OCI-LY1 (cell line): ENCODE measurements at regions not wholly inside any gene's neighbourhood (a gene's known extent, or its start where the extent isn't known, plus 50 kb on each side); places are given as distances from the start of the nearest gene placed in this dataset.

Experiments used
- H2AFZ ChIP-seq: fragments of 200-600 bp; sonication (generic), shearing (Covaris generic); 2 replicates; pipeline ENCODE4 v1.6.0; 2014; ENCODE audit warnings: antibody characterized with exemption, mild to moderate bottlenecking, low read length
- H3F3A ChIP-seq: fragments of 200-600 bp; sonication (generic), shearing (Covaris generic); 2 replicates; pipeline ENCODE4 v1.6.0; 2014; ENCODE audit warnings: mild to moderate bottlenecking, antibody characterized with exemption, low read length, moderate library complexity; ENCODE audit not compliant: insufficient read depth
- H3K27ac ChIP-seq: fragments of 200-600 bp; sonication (generic); 2 replicates; pipeline ENCODE4 v1.5.1; 2014; ENCODE audit warnings: low read length, mixed run types, mild to moderate bottlenecking, low read depth; ENCODE audit not compliant: poor library complexity, severe bottlenecking
- H3K27me3 ChIP-seq: fragments of 200-600 bp; sonication (generic); 2 replicates; pipeline ENCODE4 v1.6.0; 2014; ENCODE audit warnings: antibody characterized with exemption, mild to moderate bottlenecking, low read length, moderate library complexity; ENCODE audit not compliant: insufficient read depth
- H3K36me3 ChIP-seq: fragments of 200-600 bp; sonication (generic); 2 replicates; pipeline ENCODE4 v1.6.1; 2014; ENCODE audit warnings: mild to moderate bottlenecking, antibody characterized with exemption, low read length, moderate library complexity, mixed read lengths; ENCODE audit not compliant: insufficient read depth
- H3K4me1 ChIP-seq: fragments of 200-600 bp; sonication (generic); 2 replicates; pipeline ENCODE4 v1.5.1; 2014; ENCODE audit warnings: mild to moderate bottlenecking, low read length, moderate library complexity; ENCODE audit not compliant: insufficient read depth, severe bottlenecking
- H3K4me2 ChIP-seq: fragments of 200-600 bp; sonication (generic), shearing (Covaris generic); 2 replicates; pipeline ENCODE4 v1.6.1; 2014; ENCODE audit warnings: low read length
- H3K4me3 ChIP-seq: fragments of 200-600 bp; sonication (generic); 2 replicates; pipeline ENCODE4 v1.5.1; 2014; ENCODE audit warnings: low read length, low read depth, mild to moderate bottlenecking, mixed read lengths; ENCODE audit not compliant: poor library complexity, severe bottlenecking
- H3K79me2 ChIP-seq: fragments of 200-600 bp; shearing (Covaris generic); 2 replicates; pipeline ENCODE4 v1.6.1; 2016; ENCODE audit warnings: mixed run types, low read length, mixed read lengths; ENCODE audit not compliant: insufficient read depth
- H3K9ac ChIP-seq: fragments of 200-600 bp; sonication (generic), shearing (Covaris generic); 2 replicates; pipeline ENCODE4 v1.6.1; 2014; ENCODE audit warnings: mild to moderate bottlenecking, low read length, mixed read lengths
- H3K9me2 ChIP-seq: fragments of 200-600 bp; sonication (generic), shearing (Covaris generic); 2 replicates; pipeline ENCODE4 v1.6.1; 2014; ENCODE audit warnings: low read depth, mild to moderate bottlenecking, low read length, mixed read lengths
- H3K9me3 ChIP-seq: fragments of 200-600 bp; shearing (Covaris generic); 2 replicates; pipeline ENCODE4 v1.6.1; 2014; ENCODE audit warnings: low read length, mixed read lengths
- H4K20me1 ChIP-seq: fragments of 200-600 bp; sonication (generic), shearing (Covaris generic); 2 replicates; pipeline ENCODE4 v1.6.0; 2016; ENCODE audit warnings: mild to moderate bottlenecking, low read length; ENCODE audit not compliant: insufficient read depth
- EZH2 ChIP-seq: fragments of 200-600 bp; sonication (generic), shearing (Covaris generic); IDR thresholded peaks from 2 replicates; pipeline ENCODE4 v1.8.0; 2017; ENCODE audit warnings: borderline replicate concordance, mixed run types, mild to moderate bottlenecking, antibody characterized with exemption, low read length, moderate library complexity, mixed read lengths
- TF ChIP-seq, protein P1 (sequence below): fragments of 200-600 bp; sonication (generic), shearing (Covaris generic); IDR thresholded peaks from 2 replicates; pipeline ENCODE4 v1.5.1; 2017; ENCODE audit warnings: mild to moderate bottlenecking, antibody characterized with exemption, low read length, moderate library complexity, mixed read lengths

DNA sequence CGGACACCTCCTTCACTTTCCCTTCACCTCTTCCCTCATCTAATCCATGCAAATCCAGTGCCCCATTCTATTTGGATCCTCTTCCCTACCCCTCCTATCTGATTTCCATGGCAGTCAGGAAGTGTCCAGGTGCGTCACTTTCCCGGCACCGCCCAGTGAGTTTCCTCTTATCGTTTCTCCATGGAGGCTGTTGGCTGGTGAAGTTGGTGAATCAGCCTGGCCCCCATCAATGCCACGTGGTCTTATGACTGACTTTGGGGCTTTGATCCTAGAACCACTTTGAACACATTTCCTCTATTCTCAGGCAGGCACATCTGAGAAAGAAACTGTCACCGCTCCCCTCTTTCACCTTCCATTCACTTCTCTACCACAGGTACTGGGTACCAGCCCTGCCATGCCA is 137.8 kb downstream of the CEP135 start:
- H3K9me3 ChIP-seq: no peaks in the 10 kb centered on the region
- H3K27ac ChIP-seq: no peak overlapping the region
- no peaks in the 10 kb centered on the region for H4K20me1 ChIP-seq
- no peak overlapping the region for H2AFZ ChIP-seq
- no peak overlapping the region for H3K9ac ChIP-seq
- no peaks in the 10 kb centered on the region for H3K27me3 ChIP-seq
- TF ChIP-seq, protein P1, sequence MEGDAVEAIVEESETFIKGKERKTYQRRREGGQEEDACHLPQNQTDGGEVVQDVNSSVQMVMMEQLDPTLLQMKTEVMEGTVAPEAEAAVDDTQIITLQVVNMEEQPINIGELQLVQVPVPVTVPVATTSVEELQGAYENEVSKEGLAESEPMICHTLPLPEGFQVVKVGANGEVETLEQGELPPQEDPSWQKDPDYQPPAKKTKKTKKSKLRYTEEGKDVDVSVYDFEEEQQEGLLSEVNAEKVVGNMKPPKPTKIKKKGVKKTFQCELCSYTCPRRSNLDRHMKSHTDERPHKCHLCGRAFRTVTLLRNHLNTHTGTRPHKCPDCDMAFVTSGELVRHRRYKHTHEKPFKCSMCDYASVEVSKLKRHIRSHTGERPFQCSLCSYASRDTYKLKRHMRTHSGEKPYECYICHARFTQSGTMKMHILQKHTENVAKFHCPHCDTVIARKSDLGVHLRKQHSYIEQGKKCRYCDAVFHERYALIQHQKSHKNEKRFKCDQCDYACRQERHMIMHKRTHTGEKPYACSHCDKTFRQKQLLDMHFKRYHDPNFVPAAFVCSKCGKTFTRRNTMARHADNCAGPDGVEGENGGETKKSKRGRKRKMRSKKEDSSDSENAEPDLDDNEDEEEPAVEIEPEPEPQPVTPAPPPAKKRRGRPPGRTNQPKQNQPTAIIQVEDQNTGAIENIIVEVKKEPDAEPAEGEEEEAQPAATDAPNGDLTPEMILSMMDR: no peak
- no peak for TF ChIP-seq EZH2
- no peak overlapping the region for H3K4me3 ChIP-seq
- H3K4me1 ChIP-seq: no peaks in the 10 kb centered on the region
- no peaks in the 10 kb centered on the region for H3F3A ChIP-seq
- no peaks in the 10 kb centered on the region for H3K9me2 ChIP-seq
- H3K4me2 ChIP-seq: no peak overlapping the region
- no peaks in the 10 kb centered on the region for H3K36me3 ChIP-seq
- H3K79me2 ChIP-seq: no peaks in the 10 kb centered on the region

DNA sequence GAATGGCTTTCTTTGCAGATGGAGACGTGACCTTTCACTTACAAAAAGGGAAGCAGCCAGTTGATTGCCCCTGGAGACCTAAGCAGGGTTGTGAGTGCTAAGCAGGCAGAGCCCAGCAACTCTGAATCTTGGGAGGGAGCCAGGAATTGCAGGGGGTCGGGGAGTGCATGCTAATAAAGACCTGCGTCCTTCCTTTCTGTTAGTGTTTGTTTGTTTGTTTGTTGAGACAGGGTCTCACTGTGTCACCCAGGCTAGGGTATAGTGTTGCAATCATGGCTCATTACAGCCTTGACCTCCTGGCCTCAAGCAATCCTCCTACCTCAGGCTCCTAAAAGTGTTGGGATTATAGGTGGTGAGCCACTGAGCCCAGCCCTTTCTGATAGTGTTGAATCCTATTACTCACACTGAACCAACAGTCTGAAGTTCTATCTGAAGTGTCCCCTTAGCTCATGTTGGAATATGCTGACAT is 137.4 kb downstream of the CEP135 start:
- Histone ChIP-seq H4K20me1 (no peaks in the 10 kb centered on the region), H3K9me3 (no peaks in the 10 kb centered on the region), H3K4me1 (no peaks in the 10 kb centered on the region), H3K36me3 (no peaks in the 10 kb centered on the region), H3K79me2 (no peaks in the 10 kb centered on the region), H2AFZ (no peak overlapping the region), H3K4me3 (no peak overlapping the region), H3K9me2 (no peaks in the 10 kb centered on the region), H3K27ac (no peak overlapping the region), H3F3A (no peaks in the 10 kb centered on the region), H3K9ac (no peak overlapping the region), H3K4me2 (no peak overlapping the region), H3K27me3 (no peaks in the 10 kb centered on the region)
- TF ChIP-seq, protein P1: no peak
- no peak for TF ChIP-seq EZH2

DNA sequence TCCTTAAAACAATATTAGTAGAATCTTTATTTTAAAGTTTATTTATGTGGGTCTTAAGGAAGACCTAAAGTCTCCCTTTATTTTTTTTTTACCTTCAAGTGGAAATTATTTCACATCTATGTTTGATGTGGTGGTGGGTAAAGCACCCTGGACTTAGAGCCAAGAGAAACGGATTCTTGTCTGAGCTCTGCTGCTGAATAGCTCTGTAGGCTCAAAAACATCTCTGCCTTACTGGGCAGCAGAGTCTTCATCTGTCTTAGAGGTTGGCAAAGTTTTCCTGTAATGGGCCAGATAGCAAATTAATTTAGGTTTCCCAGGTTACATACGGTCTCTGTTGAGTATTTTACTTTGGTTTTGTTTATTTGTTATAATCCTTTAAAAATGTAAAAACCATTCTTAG is 136.5 kb downstream of the CEP135 start:
- H3K4me1 ChIP-seq: no peaks in the 10 kb centered on the region
- H3K27me3 ChIP-seq: no peaks in the 10 kb centered on the region
- no peaks in the 10 kb centered on the region for H3K36me3 ChIP-seq
- H2AFZ ChIP-seq: no peak overlapping the region
- H3F3A ChIP-seq: no peaks in the 10 kb centered on the region
- no peak overlapping the region for H3K4me3 ChIP-seq
- H3K79me2 ChIP-seq: no peaks in the 10 kb centered on the region
- H3K27ac ChIP-seq: no peak overlapping the region
- no peak for TF ChIP-seq EZH2
- TF ChIP-seq, protein P1: no peak
- H3K4me2 ChIP-seq: no peak overlapping the region
- no peaks in the 10 kb centered on the region for H4K20me1 ChIP-seq
- no peaks in the 10 kb centered on the region for H3K9me3 ChIP-seq
- H3K9me2 ChIP-seq: no peaks in the 10 kb centered on the region
- no peak overlapping the region for H3K9ac ChIP-seq
